ENCODE measurements at regions not wholly inside any gene's neighbourhood (a gene's known extent, or its start where the extent isn't known, plus 50 kb on each side); places are given as distances from the start of the nearest gene placed in this dataset.

DNA sequence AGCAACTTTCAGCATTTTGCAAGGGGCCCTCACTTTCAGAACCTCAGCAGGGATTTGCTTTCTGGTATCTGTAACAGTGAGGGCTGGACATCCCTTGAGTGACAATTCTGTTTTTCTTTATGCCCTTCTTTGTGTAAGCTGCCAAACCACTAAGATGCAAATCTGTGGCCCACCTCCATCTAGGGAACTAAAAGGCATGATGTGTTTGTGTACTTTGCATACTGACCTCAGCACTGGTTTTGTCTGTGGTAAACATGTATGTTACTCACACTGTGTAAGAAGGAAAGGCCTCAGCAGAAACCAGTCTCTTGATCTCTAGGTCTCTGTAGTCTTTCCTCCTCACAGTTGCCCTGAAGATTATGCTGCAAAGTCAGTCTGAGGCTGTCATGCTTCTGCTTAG is 396.6 kb upstream of the DYNLRB2 start:
- H3K14ac ChIP-seq (ENCODE audit: insufficient read depth, low read length): no peak overlapping the region
- H2AFZ ChIP-seq (ENCODE audit: low read length): no peak overlapping the region
- no peak overlapping the region for H4K5ac ChIP-seq (ENCODE audit: insufficient read length, low read depth, low read length)
- H3K23ac ChIP-seq (ENCODE audit: insufficient read length, low read depth, low read length): no peak overlapping the region
- peaks cover 5 to 8% (median 6%) of the 10 kb centered on the region in 3 experiments for H3K36me3 Mint-ChIP-seq (ENCODE audit: insufficient read depth in 1 of 3, low read depth in 3 of 3)
- no peak overlapping the region for H3K56ac ChIP-seq (ENCODE audit: insufficient read length, low read depth, low read length)
- H3K79me1 ChIP-seq (ENCODE audit: insufficient read depth, low read depth, low read length, poor library complexity, severe bottlenecking): no peaks in the 10 kb centered on the region
- H3K27me3 Mint-ChIP-seq (ENCODE audit: low read depth): peaks cover 3% of the 10 kb centered on the region
- no peak overlapping the region for H3K4ac ChIP-seq (ENCODE audit: low read depth, low read length)
- H2BK5ac ChIP-seq (ENCODE audit: insufficient read length, low read length): no peak overlapping the region
- H4K20me1 ChIP-seq (ENCODE audit: control insufficient read depth, insufficient read depth, insufficient read length): no peaks in the 10 kb centered on the region
- no peaks in the 10 kb centered on the region for H3K79me2 ChIP-seq (ENCODE audit: insufficient read depth, low read length)
- no peak overlapping the region for H2BK20ac ChIP-seq (ENCODE audit: low read depth, low read length, poor library complexity, severe bottlenecking)
- no peak overlapping the region for H2BK120ac ChIP-seq (ENCODE audit: low read depth, low read length, poor library complexity, severe bottlenecking)
- H3K9me3 Mint-ChIP-seq: peaks cover 28 to 30% of the 10 kb centered on the region in 2 experiments
- no peak overlapping the region for H3T11ph ChIP-seq (ENCODE audit: low read length)
- no peak overlapping the region for H2AK5ac ChIP-seq (ENCODE audit: insufficient read length, low read length)
- no peak overlapping the region for H4K8ac ChIP-seq (replicated peaks; ENCODE audit: insufficient read length, low read depth, low read length)
- no peak for TF ChIP-seq CTCF (conservative IDR thresholded peaks at IDR 0.05)
- no peaks in the 10 kb centered on the region for H3K4me1 Mint-ChIP-seq
- DNase-seq: no peak
- H3K18ac ChIP-seq (ENCODE audit: insufficient read length, low read depth, low read length): no peak overlapping the region
- peaks cover 5% of the 10 kb centered on the region for H3K9me3 ChIP-seq (ENCODE audit: control insufficient read depth, low read depth, low read length)
- H3K4me1 ChIP-seq (ENCODE audit: insufficient read depth, low read length): no peaks in the 10 kb centered on the region; the same call in 1 of the 2 replicates
- H3K27me3 ChIP-seq (ENCODE audit: insufficient read depth, low read length): no peaks in the 10 kb centered on the region
- H2BK12ac ChIP-seq (ENCODE audit: insufficient read length, low read depth, low read length): no peak overlapping the region
- no peak overlapping the region for H3K27ac Mint-ChIP-seq
- no peaks in the 10 kb centered on the region for H3K23me2 ChIP-seq (ENCODE audit: insufficient read length, low read depth, low read length, poor library complexity, severe bottlenecking)
- no peak overlapping the region for H3K4me3 Mint-ChIP-seq
- H3K4me2 ChIP-seq (ENCODE audit: insufficient read depth, insufficient read length, low read length): no peak overlapping the region
- no peak overlapping the region for H3K9ac ChIP-seq (ENCODE audit: extremely low read depth, insufficient read length, low read length)
- H4K91ac ChIP-seq (ENCODE audit: insufficient read length, low read depth, low read length): no peak overlapping the region
- no peak overlapping the region for H2BK15ac ChIP-seq (ENCODE audit: low read depth, low read length)
- H3K27ac ChIP-seq (ENCODE audit: insufficient read length, low read depth, low read length): no peak overlapping the region

All from H9 (cell line).